Body of pancreas (tissue), 4 donors: ENCODE measurements at regions not wholly inside any gene's neighbourhood (a gene's known extent, or its start where the extent isn't known, plus 50 kb on each side); places are given as distances from the start of the nearest gene placed in this dataset.
"Not testable (repeated sequence)": the region's sequence is repeated elsewhere in the genome, so short reads cannot be mapped to it uniquely, and the experiment has no call there.

Experiments
- POLR2A ChIP-seq, 3 donors: fragments of 450-650 bp; IDR thresholded peaks; one replicate each; pipeline ENCODE4 v1.6.1; 2016; ENCODE audit warnings: antibody characterized with exemption in 3 of 3, mild to moderate bottlenecking in 2 of 3
- TF ChIP-seq, protein P1 (sequence below), 7 experiments: fragments of 450-650 bp in 4 of 7; fragments of 200-600 bp in 3 of 7; sonication (generic) in 3 of 7; IDR thresholded peaks; one replicate each; pipeline ENCODE4 v1.5.1; 2016 to 2019; ENCODE audit warnings: antibody characterized with exemption in 7 of 7

DNA sequence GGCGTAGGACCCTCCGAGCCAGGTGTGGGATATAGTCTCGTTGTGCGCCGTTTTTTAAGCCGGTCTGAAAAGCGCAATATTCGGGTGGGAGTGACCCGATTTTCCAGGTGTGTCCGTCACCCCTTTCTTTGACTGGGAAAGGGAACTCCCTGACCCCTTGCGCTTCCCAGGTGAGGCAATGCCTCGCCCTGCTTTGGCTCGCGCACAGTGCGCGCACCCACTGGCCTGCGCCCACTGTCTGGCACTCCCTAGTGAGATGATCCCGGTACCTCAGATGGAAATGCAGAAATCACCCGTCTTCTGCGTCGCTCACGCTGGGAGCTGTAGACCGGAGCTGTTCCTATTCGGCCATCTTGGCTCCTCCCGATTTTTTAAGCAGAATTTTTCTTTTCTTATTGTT, 323.9 kb downstream of the NUF2 start:
- not testable (repeated sequence) for TF ChIP-seq POLR2A (IDR thresholded peaks at IDR 0.05)
- TF ChIP-seq, protein P1, sequence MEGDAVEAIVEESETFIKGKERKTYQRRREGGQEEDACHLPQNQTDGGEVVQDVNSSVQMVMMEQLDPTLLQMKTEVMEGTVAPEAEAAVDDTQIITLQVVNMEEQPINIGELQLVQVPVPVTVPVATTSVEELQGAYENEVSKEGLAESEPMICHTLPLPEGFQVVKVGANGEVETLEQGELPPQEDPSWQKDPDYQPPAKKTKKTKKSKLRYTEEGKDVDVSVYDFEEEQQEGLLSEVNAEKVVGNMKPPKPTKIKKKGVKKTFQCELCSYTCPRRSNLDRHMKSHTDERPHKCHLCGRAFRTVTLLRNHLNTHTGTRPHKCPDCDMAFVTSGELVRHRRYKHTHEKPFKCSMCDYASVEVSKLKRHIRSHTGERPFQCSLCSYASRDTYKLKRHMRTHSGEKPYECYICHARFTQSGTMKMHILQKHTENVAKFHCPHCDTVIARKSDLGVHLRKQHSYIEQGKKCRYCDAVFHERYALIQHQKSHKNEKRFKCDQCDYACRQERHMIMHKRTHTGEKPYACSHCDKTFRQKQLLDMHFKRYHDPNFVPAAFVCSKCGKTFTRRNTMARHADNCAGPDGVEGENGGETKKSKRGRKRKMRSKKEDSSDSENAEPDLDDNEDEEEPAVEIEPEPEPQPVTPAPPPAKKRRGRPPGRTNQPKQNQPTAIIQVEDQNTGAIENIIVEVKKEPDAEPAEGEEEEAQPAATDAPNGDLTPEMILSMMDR (IDR thresholded peaks at IDR 0.05), result not testable (repeated sequence)
